Ovary (tissue), 3 donors: ENCODE measurements at regions not wholly inside any gene's neighbourhood (a gene's known extent, or its start where the extent isn't known, plus 50 kb on each side); places are given as distances from the start of the nearest gene placed in this dataset.

Experiments used
- POLR2A ChIP-seq: fragments of 450-650 bp; IDR thresholded peaks from one replicate; pipeline ENCODE4 v1.6.1; 2017; ENCODE audit warnings: antibody characterized with exemption, mild to moderate bottlenecking, moderate library complexity
- TF ChIP-seq, protein P1 (sequence below), 3 donors: fragments of 450-650 bp in 2 of 3; fragments of 200-600 bp in 1 of 3; IDR thresholded peaks; one replicate each; pipeline versions ENCODE4 v1.5.1 to v1.8.0; 2016 to 2022; ENCODE audit warnings: antibody characterized with exemption in 3 of 3, mild to moderate bottlenecking in 1 of 3
- donor health status: DM: no; HTN: no; CAD: no.

DNA sequence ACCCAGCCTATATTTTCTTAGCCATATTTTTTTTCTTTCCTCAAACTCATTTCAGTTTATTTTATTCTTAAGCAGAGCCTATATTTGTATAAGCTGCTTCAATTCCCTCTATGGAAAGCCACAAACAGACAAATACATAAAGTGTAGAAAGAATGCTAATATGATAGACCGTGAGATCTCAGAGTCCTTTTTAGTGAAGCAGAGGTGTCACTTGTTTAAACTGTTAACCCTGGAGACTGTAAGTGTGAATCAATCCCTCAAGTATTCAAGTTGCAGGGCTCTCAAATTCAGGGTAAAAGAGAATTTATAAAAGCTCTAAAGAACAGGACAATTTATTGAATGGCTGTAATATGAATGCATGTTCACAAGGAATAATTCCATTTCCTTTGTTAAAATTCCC, 72.2 kb upstream of the BHLHE40 start:
- TF ChIP-seq, protein P1, sequence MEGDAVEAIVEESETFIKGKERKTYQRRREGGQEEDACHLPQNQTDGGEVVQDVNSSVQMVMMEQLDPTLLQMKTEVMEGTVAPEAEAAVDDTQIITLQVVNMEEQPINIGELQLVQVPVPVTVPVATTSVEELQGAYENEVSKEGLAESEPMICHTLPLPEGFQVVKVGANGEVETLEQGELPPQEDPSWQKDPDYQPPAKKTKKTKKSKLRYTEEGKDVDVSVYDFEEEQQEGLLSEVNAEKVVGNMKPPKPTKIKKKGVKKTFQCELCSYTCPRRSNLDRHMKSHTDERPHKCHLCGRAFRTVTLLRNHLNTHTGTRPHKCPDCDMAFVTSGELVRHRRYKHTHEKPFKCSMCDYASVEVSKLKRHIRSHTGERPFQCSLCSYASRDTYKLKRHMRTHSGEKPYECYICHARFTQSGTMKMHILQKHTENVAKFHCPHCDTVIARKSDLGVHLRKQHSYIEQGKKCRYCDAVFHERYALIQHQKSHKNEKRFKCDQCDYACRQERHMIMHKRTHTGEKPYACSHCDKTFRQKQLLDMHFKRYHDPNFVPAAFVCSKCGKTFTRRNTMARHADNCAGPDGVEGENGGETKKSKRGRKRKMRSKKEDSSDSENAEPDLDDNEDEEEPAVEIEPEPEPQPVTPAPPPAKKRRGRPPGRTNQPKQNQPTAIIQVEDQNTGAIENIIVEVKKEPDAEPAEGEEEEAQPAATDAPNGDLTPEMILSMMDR (IDR thresholded peaks at IDR 0.05): no peak
- no peak for TF ChIP-seq POLR2A
